Liver (tissue), 8 donors: ENCODE measurements at regions not wholly inside any gene's neighbourhood (a gene's known extent, or its start where the extent isn't known, plus 50 kb on each side); places are given as distances from the start of the nearest gene placed in this dataset.

Source experiments
- DNase-seq: peaks from one replicate; pipeline ENCODE4 v3.0.0-alpha.2; 2017; ENCODE audit warnings: low spot score
- H3K27ac ChIP-seq, 2 donors: one replicate each; pipeline ENCODE4 v1.7.0; 2013; ENCODE audit warnings: inconsistent platforms in 2 of 2, low read length in 2 of 2, control low read depth in 1 of 2, low read depth in 1 of 2, mild to moderate bottlenecking in 1 of 2
- H3K27me3 ChIP-seq, 4 donors: one replicate each; pipeline versions ENCODE4 v1.6.1 to v1.7.0; 2013; ENCODE audit warnings: low read length in 3 of 4, inconsistent platforms in 1 of 4, mild to moderate bottlenecking in 1 of 4, moderate library complexity in 1 of 4; ENCODE audit not compliant: control insufficient read depth in 4 of 4, insufficient read depth in 4 of 4
- H3K36me3 ChIP-seq, 4 donors: one replicate each; pipeline versions ENCODE4 v1.6.1 to v1.7.0; 2013; ENCODE audit warnings: low read length in 3 of 4, mild to moderate bottlenecking in 3 of 4, low read depth in 1 of 4, moderate library complexity in 1 of 4; ENCODE audit not compliant: control insufficient read depth in 4 of 4, insufficient read depth in 3 of 4
- H3K4me1 ChIP-seq, 4 donors: one replicate each; pipeline versions ENCODE4 v1.6.1 to v1.7.0; 2013; ENCODE audit warnings: low read length in 3 of 4, mild to moderate bottlenecking in 3 of 4, moderate library complexity in 1 of 4; ENCODE audit not compliant: control insufficient read depth in 4 of 4, insufficient read depth in 4 of 4
- H3K4me3 ChIP-seq, 3 donors: one replicate each; pipeline versions ENCODE4 v1.6.1 to v1.7.0; 2013; ENCODE audit warnings: low read length in 3 of 3, control low read depth in 1 of 3, low read depth in 1 of 3, mild to moderate bottlenecking in 1 of 3
- H3K9ac ChIP-seq, 2 donors: one replicate each; pipeline ENCODE4 v1.7.0; 2013; ENCODE audit warnings: low read length in 2 of 2, mild to moderate bottlenecking in 2 of 2, moderate library complexity in 2 of 2, control low read depth in 1 of 2, low read depth in 1 of 2
- H3K9me3 ChIP-seq, 4 donors: one replicate each; pipeline versions ENCODE4 v1.6.1 to v1.7.0; 2013; ENCODE audit warnings: low read length in 3 of 4; ENCODE audit not compliant: control insufficient read depth in 4 of 4
- ATF3 ChIP-seq: IDR thresholded peaks from 2 replicates; pipeline ENCODE4 v1.6.1; 2016; ENCODE audit warnings: antibody characterized with exemption
- CTCF ChIP-seq: fragments of 150-350 bp; IDR thresholded peaks from 2 replicates; pipeline ENCODE4 v1.5.1; 2017; ENCODE audit warnings: improper control_type of control experiment, low read depth, low read length; ENCODE audit not compliant: missing input control
- FOXA1 ChIP-seq: IDR thresholded peaks from 2 replicates; pipeline ENCODE4 v1.6.1; 2016; ENCODE audit warnings: antibody characterized with exemption
- FOXA2 ChIP-seq: IDR thresholded peaks from 2 replicates; pipeline ENCODE4 v1.6.1; 2016; ENCODE audit warnings: antibody characterized with exemption
- GABPA ChIP-seq, 2 donors: IDR thresholded peaks in 1 of 2; conservative IDR thresholded peaks in 1 of 2; 2 replicates each; pipeline ENCODE4 v1.6.1; 2016; ENCODE audit warnings: antibody characterized with exemption in 2 of 2, mild to moderate bottlenecking in 1 of 2, moderate library complexity in 1 of 2
- HNF4A ChIP-seq, 2 donors: conservative IDR thresholded peaks; 2 replicates each; pipeline ENCODE4 v1.6.1; 2016; ENCODE audit warnings: antibody characterized with exemption in 2 of 2, mild to moderate bottlenecking in 2 of 2
- HNF4G ChIP-seq: IDR thresholded peaks from 2 replicates; pipeline ENCODE4 v1.6.1; 2016; ENCODE audit warnings: antibody characterized with exemption
- JUND ChIP-seq, 2 donors: IDR thresholded peaks; 2 replicates each; pipeline ENCODE4 v1.6.1; 2016; ENCODE audit warnings: antibody characterized with exemption in 2 of 2
- MAX ChIP-seq: IDR thresholded peaks from 2 replicates; pipeline ENCODE4 v1.6.1; 2016; ENCODE audit warnings: antibody characterized with exemption
- NR2F2 ChIP-seq: IDR thresholded peaks from 2 replicates; pipeline ENCODE4 v1.6.1; 2016; ENCODE audit warnings: antibody characterized with exemption
- RAD21 ChIP-seq, 2 donors: IDR thresholded peaks; 2 replicates each; pipeline ENCODE4 v1.6.1; 2016; ENCODE audit warnings: antibody characterized with exemption in 2 of 2, mild to moderate bottlenecking in 2 of 2
- REST ChIP-seq: IDR thresholded peaks from 2 replicates; pipeline ENCODE4 v1.6.1; 2016; ENCODE audit warnings: antibody characterized with exemption, mild to moderate bottlenecking
- RXRA ChIP-seq, 2 donors: IDR thresholded peaks; 2 replicates each; pipeline ENCODE4 v1.6.1; 2017 to 2018; ENCODE audit warnings: antibody characterized with exemption in 2 of 2, mild to moderate bottlenecking in 1 of 2
- SP1 ChIP-seq: IDR thresholded peaks from 2 replicates; pipeline ENCODE4 v1.6.1; 2018; ENCODE audit warnings: antibody characterized with exemption, mild to moderate bottlenecking
- TAF1 ChIP-seq: conservative IDR thresholded peaks from 2 replicates; pipeline ENCODE4 v1.6.1; 2016; ENCODE audit warnings: antibody characterized with exemption, mild to moderate bottlenecking
- ZBTB33 ChIP-seq: IDR thresholded peaks from 2 replicates; pipeline ENCODE4 v1.6.1; 2016; ENCODE audit warnings: antibody characterized with exemption
- WGBS: extraction: QIAGEN DNeasy Blood & Tissue Kit; methylation state at CpG from one replicate; pipeline ENCODE4 v1.1.7; 2013; 5-methylcytosine and 5-hydroxymethylcytosine counted together
- donor health status: healthy.
- donor health status: healthy.
- donor health status: healthy.
- donor health status: healthy.
- donor health status: healthy.

GRCh38 chr10:44824607-44825006 is 86.5 kb upstream of the TMEM72 start:
- Histone ChIP-seq H3K4me1 (no peaks in the 10 kb centered on the region), H3K9me3 (no peaks in the 10 kb centered on the region), H3K27me3 (peaks cover 0 to 4% (median 0%) of the 10 kb centered on the region in 4 donors), H3K4me3 (no peak overlapping the region), H3K36me3 (no peaks in the 10 kb centered on the region), H3K27ac (no peak overlapping the region), H3K9ac (no peak overlapping the region)
- TF ChIP-seq MAX (no peak), FOXA2 (no peak), FOXA1 (no peak), NR2F2 (no peak)
- 88% methylated on average over 4 of the region's 4 CpGs for WGBS
- no peak for DNase-seq

GRCh38 chr10:44827431-44828006 is 83.6 kb upstream of the TMEM72 start:
- Histone ChIP-seq H3K9me3 (no peaks in the 10 kb centered on the region), H3K4me3 (no peak overlapping the region), H3K9ac (no peak overlapping the region), H3K27me3 (peaks cover 0 to 4% (median 0%) of the 10 kb centered on the region in 4 donors), H3K4me1 (no peaks in the 10 kb centered on the region), H3K36me3 (no peaks in the 10 kb centered on the region), H3K27ac (no peak overlapping the region)
- 45% methylated on average over 13 of the region's 13 CpGs for WGBS
- no peak for DNase-seq
- TF ChIP-seq FOXA2 (no peak), HNF4A (conservative IDR thresholded peaks at IDR 0.05) (no peak), CTCF (no peak), FOXA1 (no peak), TAF1 (no peak), ZBTB33 (no peak), RXRA (IDR thresholded peaks at IDR 0.05) (no peak), ATF3 (no peak), HNF4G (no peak), SP1 (no peak), RAD21 (IDR thresholded peaks at IDR 0.05) (no peak), JUND (IDR thresholded peaks at IDR 0.05) (no peak), GABPA (IDR thresholded peaks at IDR 0.05 in 1 of 2, conservative IDR thresholded peaks at IDR 0.05 in 1 of 2) (no peak), NR2F2 (no peak), MAX (no peak), REST (no peak)
